DMS153 treated with DMSO at 0.1 percent for 48 hours (cell line): ENCODE measurements at regions not wholly inside any gene's neighbourhood (a gene's known extent, or its start where the extent isn't known, plus 50 kb on each side); places are given as distances from the start of the nearest gene placed in this dataset.

ENCODE experiments used
- DNase-seq: peaks from one replicate; lab custom pipeline; 2025; ENCODE audit not compliant: unreplicated experiment; lab: John Stamatoyannopoulos, UW

DNA sequence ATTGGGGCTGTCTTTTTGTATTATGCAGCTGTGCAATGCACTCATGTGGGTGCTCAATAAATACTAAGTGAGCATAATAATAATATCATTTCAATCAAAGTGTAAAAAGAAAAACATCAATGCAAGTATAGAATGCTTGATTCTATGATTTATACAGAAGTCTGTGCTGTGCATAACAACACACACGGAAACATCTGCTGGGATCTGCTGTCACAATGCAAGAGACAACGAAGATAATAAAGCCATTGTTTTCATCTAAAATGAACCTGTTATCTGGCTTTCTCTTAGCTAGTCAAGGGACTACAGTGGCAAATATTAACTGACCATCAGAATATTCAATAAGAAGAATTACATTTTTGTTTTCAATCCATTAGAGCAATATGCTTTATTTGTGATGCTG, 1156.9 kb upstream of the MAP3K7 start:
- no peak for DNase-seq

DNA sequence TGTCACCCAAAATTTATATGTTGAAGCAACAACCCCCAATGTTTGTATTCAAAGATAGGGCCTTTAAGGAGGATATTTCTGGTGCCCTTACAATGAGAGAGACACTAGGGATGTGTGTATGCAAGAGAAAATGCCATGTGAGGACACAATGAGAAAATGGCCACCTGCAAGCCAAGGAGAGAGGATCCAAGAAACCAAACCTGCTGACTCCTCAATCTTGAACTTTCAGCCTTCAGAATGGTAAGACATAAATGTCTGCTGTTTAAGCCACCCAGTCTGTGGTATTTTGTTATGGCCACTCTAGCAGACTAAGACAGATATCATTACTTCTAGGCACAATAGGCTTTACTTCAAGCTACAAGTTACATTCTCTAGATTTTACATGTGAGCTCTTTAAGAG, 1145.1 kb upstream of the MAP3K7 start:
- DNase-seq: no peak

DNA sequence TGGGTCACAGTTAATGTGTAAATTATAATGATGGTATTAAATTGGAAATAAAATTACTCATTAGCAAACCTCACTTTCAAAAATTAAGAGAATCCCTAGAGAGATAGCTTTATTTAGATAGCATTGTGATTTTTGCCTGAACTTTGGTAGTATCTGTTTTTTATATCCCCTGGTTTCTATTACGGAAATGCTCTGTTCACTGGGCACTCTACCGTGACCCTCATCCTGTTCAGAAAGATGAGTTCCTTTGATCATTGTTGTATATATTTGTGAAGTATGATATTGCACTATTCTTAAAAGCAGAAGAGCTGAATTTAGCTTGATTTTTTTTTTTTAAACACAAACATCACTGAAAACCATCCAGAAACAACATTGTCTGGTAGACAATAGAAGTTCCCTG, 1143.8 kb upstream of the MAP3K7 start:
- no peak for DNase-seq

GRCh38 chr6:91720324-91720723, 1133.5 kb upstream of the MAP3K7 start:
- no peak for DNase-seq

GRCh38 chr6:91719414-91719813, 1132.5 kb upstream of the MAP3K7 start:
- DNase-seq: no peak

GRCh38 chr6:91718198-91718597, 1131.3 kb upstream of the MAP3K7 start:
- no peak for DNase-seq

DNA sequence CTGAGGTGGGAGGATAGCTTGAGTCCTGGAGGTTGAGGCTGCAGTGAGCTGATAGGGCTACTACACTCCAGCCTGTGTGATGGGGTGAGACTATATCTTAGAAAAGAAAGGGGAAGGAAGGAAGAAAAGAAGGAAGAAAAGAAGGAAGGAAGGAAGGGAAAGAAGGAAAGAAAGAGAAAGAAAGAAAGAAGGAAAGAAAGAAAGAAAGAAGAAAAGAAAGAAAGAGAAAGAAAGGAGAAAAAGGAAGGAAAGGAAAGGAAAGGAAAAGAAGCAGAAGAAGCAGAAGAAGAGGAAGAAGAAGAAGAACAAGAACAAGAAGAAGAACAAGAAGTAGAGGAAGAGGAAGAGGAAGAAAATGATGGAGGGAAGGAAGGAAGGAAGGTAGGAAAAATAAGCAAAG, 1130.2 kb upstream of the MAP3K7 start:
- DNase-seq: no peak

DNA sequence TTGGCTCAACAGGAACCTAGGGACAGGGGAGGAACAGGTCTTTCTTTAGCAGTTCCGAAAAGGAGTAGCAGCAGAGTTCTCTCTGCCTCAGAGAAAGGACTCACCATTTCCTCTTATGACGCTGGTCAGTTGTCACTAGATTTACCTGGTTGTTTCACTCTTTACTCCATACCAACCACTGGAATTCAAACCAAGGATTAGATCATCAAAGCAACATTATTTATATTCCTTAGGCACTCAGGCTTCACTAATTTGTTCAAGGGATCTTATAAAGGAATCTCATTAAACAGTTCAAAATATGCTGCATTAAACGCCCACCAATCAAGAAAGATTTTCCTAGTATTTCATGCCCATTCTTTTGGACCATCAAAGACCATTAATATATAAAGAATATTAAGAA, 1129.5 kb upstream of the MAP3K7 start:
- no peak for DNase-seq

GRCh38 chr6:91715171-91715805, 1128.4 kb upstream of the MAP3K7 start:
- no peak for DNase-seq

GRCh38 chr6:91713911-91714310, 1127.0 kb upstream of the MAP3K7 start:
- no peak for DNase-seq

- no peak for DNase-seq
Measured at GRCh38 chr6:91711518-91711917, 1124.6 kb upstream of the MAP3K7 start.

- no peak for DNase-seq
Measured at GRCh38 chr6:91710342-91710741, 1123.5 kb upstream of the MAP3K7 start.

DNA sequence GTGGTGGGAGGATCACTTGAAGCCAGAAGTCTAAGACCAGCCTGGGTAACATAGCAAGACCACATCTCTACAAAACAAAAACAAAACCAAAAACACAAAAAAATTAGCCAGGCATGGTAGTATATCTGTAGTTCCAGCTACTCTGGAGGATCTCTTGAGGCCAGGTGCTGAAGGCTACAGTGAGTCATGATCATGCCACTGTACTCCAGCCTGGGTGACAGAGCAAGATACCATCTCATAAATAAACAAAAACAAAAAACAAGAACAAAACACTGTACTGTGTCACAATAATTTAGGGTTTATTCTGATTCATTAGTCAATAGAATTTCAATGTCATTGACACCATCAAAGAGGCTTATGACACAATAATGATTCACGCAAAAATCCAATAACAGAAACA, 1121.7 kb upstream of the MAP3K7 start:
- no peak for DNase-seq

GRCh38 chr6:91705646-91706045, 1118.8 kb upstream of the MAP3K7 start:
- no peak for DNase-seq

DNA sequence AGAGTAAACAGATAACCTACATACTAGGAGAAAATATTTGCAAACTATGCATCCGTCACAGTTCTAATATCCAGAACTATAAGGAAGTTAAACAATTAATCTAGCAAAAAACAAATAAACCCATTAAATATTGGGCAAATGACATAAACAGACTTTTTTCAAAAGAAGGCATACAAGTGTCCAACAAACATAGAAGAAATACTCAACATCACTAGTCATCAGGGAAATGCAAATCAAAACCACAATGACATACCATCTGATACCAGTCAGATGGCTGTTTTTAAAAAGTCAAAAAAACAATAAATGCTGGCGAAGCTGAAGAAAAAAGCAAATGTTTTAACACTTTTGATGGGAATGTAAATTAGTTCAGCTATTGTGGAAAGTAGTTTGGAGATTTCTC, 1117.7 kb upstream of the MAP3K7 start:
- no peak for DNase-seq

DNA sequence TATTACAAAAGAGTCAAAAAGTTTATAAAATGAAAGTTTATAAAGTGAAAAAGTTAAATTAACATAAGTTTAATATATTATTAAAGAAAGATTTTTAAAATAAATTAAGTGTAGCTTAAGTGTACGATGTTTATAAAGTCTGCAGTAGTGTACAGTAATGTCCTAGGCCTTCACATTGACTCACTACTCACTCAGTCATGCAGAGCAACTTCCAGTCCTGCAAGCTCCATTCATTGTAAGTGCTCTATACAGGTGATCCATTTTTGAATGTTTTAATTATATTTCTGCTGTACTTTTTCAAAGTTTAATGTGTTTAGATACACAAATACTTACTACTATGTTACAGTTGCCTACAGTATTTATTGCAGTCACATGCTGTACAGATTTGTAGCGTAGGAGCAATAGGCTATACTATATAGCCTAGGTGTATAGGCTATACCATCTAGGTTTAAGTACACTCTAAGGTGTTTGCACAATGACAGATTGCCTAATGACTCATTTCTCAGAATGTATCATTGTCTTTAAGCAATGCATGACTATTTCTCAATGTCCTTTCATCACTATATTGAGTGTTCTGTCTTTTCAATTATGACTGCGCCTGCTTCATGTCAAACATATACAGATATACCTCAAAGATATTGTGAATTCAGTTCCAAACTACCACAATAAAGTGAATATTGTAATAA, 1110.3 kb upstream of the MAP3K7 start:
- DNase-seq: no peak

DNA sequence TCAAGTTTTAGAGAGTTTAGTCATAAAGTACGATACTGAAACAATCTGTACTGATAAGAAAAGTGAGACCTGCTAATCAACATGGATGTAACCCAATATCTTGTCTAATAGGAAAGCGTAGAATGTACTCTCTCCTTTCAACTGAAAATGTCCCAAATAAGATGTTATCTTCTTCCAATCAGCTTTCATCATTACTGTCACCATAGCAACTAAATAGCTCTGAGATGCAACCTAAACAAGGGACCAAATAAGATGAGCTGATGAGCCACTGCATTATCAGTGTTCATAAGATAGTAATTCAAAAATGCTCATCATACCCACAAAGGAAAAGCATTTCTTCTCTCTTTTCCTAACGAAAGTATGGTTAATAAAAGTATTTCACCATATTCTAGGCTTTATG, 1108.3 kb upstream of the MAP3K7 start:
- no peak for DNase-seq

GRCh38 chr6:91694016-91694654, 1107.3 kb upstream of the MAP3K7 start:
- DNase-seq: no peak

DNA sequence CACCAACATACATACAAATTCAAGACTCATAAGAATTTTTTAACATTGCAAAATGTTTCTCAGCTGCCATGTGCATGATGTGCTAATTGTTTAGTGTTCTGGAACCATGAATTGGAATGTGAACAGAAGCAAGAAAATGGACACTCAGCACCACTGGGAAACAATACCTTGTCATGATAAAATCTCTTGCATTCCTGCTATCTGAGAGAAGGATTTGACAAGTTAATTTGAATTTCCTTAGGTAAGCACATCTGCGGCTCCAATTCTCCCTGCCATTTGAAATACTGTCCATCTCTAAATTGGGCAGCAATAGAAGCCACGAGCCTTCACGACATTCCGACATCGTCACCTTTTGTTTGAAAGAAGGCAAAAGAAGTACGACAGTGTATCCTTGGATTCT, 1104.6 kb upstream of the MAP3K7 start:
- no peak for DNase-seq

DNA sequence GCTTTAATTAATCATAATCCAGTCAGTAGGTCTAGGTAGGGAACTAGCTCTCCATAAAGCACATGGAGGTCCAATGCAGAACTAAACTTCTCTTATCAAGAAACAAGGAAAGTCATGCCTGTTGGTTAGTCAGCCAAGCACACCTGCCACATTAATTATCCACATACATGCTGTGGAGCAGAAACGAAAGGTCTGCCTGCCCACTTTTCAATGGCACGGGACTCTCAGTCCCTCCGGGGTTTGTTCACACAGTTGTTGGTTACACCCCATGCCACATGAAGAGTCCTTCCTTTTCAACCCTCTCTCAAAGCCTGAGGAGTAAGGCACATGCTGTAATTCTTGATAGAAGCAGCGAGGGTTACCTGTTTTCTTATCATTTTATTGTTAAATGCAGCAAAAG, 1096.4 kb upstream of the MAP3K7 start:
- DNase-seq: no peak

DNA sequence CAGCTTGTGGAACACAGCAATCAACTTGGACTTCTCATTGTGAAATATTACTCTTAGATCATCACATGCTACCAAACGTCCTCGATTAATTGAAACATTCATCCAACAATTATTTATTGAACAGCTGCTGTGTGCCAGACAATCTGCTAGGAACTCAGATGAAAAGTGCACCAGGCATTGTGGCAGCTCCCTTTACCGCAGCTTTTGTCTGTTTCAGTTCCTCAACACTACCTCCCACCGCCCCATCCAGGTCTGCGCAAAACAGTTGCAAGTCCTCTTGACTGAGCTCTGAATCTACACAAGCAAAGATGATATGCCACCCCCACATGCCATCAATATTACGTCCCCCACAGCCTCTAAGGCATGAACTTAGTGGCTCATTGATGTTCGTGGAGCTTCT, 1094.4 kb upstream of the MAP3K7 start:
- no peak for DNase-seq

DNA sequence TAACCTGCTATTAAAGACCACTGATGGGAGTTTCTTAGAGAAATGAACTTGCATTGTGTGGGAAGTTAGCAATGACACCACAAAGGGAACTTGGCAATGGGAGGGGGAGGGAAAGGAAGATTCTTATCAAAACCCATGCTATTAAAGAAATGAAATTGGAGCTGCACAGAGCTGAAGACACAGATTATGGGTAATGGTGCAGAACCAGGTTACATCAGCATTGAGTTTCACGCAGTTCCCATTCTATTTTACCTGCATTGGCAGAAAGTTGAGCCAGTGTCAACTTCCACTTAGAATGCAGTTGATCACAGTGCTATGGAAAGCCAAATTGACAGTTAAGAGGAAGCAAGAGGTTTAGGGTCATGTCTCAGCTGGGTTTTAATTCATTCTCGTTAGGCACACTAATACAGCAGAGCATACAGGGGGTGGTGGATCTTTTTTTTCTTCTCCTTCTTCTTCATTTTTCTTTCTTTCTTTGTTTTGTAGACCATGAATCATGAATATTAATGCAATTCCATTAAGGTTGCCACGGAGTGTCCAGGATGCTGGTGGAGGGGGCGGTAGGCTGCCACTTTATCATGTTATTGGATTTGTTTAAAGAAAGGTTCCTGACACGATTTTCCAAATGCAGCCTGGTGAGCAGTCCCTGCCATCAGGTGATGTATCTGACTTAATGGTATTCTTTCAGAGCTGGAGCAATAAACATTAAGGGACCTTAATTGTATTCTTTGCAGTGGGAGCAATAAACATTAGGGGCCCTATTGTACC, 1092.0 kb upstream of the MAP3K7 start:
- DNase-seq: no peak
